ENCODE measurements at regions not wholly inside any gene's neighbourhood (a gene's known extent, or its start where the extent isn't known, plus 50 kb on each side); places are given as distances from the start of the nearest gene placed in this dataset.
"Not testable (repeated sequence)": the region's sequence is repeated elsewhere in the genome, so short reads cannot be mapped to it uniquely, and the experiment has no call there.

- Mint-ChIP-seq H3K4me3 (no peak overlapping the region), H3K27ac (no peak overlapping the region), H3K36me3 (no peaks in the 10 kb centered on the region), H3K27me3 (peaks cover 16% of the 10 kb centered on the region), H3K9me3 (peaks cover 6% of the 10 kb centered on the region), H3K4me1 (no peaks in the 10 kb centered on the region)
- ATAC-seq (ENCODE audit: low read depth) (no peak), DNase-seq (ENCODE audit: low spot score in 2 of 2) (no peak)
Measured at GRCh38 chr6:16999491-17000436, 102.1 kb upstream of the STMND1 start.

- DNase-seq (ENCODE audit: low spot score in 2 of 2) = no peak
- Mint-ChIP-seq H3K27me3 (peaks cover 17% of the 10 kb centered on the region), H3K4me1 (no peaks in the 10 kb centered on the region), H3K27ac (no peak overlapping the region), H3K4me3 (no peak overlapping the region), H3K9me3 (peaks cover 6% of the 10 kb centered on the region), H3K36me3 (no peaks in the 10 kb centered on the region)
- no peak for ATAC-seq (ENCODE audit: low read depth)
Measured at GRCh38 chr6:16998461-16998860, 103.4 kb upstream of the STMND1 start.

DNA sequence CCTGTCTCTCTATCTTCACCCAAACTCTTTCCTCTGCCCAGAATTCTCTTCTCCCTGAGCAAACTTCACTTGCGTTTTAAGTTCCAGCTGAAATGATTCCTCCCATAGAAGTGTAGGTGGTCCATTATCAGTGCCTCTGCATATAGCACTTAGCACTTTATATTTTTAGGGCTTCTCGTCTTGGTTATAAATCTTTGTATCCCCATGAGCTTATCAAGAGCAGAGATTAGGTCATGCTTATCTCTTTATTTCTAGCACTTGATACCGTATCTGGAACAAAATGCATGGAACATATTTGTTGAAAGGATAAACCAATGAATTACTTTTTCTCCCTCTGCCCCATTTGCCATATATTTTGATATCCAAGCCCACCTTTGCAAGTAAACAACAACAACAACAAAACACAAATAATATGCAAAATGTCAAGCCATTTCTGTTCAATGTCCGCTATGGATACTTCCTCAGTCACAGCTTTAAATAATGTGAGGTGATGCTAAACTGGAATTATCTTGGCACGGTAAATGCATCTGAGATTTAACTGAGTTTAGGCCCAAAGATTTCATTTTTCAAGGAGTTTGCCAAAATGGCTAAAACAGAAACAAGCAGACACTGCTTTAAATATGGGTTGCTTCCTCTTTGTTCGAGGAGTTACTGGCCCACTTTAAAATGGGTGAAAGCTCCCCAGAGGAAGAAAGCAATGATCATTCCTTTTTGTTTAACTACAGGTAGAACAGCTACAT lies 106.2 kb upstream of the STMND1 start:
- peaks cover 7% of the 10 kb centered on the region for H3K9me3 Mint-ChIP-seq
- ATAC-seq (ENCODE audit: low read depth) = no peak
- no peak for DNase-seq (ENCODE audit: low spot score in 2 of 2)
- H3K27ac Mint-ChIP-seq = no peak overlapping the region
- H3K27me3 Mint-ChIP-seq = peaks cover 13% of the 10 kb centered on the region
- no peaks in the 10 kb centered on the region for H3K36me3 Mint-ChIP-seq
- no peaks in the 10 kb centered on the region for H3K4me1 Mint-ChIP-seq
- no peak overlapping the region for H3K4me3 Mint-ChIP-seq

GRCh38 chr6:16993396-16993795 lies 108.5 kb upstream of the STMND1 start:
- DNase-seq (ENCODE audit: low spot score in 2 of 2) = no peak
- Mint-ChIP-seq H3K27ac (no peak overlapping the region), H3K4me1 (no peaks in the 10 kb centered on the region), H3K4me3 (no peak overlapping the region), H3K9me3 (peaks cover 12% of the 10 kb centered on the region), H3K27me3 (peaks cover 8% of the 10 kb centered on the region), H3K36me3 (peaks cover 2% of the 10 kb centered on the region)
- ATAC-seq (ENCODE audit: low read depth) = no peak

DNA sequence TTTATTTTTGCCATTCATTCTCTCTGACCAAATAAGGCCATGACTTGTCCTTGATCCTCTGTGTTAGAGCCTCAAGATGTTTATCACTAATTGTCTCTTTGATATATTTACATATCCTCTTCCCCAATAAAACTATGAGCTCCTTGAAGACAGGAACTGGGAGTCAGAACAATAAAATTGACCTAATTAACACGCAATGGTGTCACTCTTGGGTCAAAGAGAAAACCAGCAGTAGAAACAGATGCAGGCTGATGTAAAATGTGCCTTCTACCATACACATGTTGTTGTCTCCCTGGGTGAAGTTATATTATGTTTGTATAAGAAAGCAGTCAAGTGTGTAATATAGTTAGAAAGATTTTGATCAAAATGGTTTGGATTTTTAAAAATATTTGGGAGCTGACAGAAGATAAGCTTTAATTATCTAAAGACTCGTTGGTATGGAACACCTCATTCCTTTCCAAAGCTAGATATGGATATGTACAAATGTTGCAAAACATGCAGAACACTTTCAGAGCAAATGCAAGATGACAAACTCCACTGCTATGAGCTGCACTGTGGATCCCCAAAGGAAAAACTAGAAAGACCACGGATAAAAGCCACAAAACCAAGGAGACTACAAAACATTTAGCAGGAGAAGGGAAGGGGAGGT lies 109.7 kb upstream of the STMND1 start:
- H3K27me3 Mint-ChIP-seq = peaks cover 5% of the 10 kb centered on the region
- ATAC-seq (ENCODE audit: low read depth) (no peak), DNase-seq (ENCODE audit: low spot score in 2 of 2) (no peak)
- H3K36me3 Mint-ChIP-seq = peaks cover 2% of the 10 kb centered on the region
- H3K4me1 Mint-ChIP-seq = no peaks in the 10 kb centered on the region
- H3K4me3 Mint-ChIP-seq = no peak overlapping the region
- H3K9me3 Mint-ChIP-seq = peaks cover 15% of the 10 kb centered on the region
- no peak overlapping the region for H3K27ac Mint-ChIP-seq

DNA sequence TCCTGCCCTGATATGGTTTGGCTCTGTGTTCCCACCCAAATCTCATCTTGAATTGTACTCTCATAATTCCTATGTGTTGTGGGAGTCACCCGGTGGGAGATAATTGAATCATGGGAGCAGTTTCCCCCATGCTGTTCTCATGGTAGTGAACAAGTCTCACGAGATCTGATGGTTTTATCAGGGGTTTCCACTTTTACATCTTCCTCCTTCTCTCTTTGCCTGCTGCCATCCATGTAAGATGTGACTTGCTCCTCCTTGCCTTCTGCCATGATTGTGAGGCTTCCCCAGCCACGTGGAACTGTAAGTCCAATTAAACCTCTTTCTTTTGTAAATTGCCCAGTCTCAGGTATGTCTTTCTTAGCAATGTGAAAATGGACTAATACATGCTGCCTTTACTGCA lies 111.9 kb upstream of the STMND1 start:
- ATAC-seq (ENCODE audit: low read depth); H3K4me3 Mint-ChIP-seq; H3K4me1 Mint-ChIP-seq; DNase-seq (ENCODE audit: low spot score in 2 of 2); H3K36me3 Mint-ChIP-seq; H3K27ac Mint-ChIP-seq: not testable (repeated sequence)
- H3K9me3 Mint-ChIP-seq = peaks cover 12% of the 10 kb centered on the region
- H3K27me3 Mint-ChIP-seq = peaks cover 11% of the 10 kb centered on the region

DNA sequence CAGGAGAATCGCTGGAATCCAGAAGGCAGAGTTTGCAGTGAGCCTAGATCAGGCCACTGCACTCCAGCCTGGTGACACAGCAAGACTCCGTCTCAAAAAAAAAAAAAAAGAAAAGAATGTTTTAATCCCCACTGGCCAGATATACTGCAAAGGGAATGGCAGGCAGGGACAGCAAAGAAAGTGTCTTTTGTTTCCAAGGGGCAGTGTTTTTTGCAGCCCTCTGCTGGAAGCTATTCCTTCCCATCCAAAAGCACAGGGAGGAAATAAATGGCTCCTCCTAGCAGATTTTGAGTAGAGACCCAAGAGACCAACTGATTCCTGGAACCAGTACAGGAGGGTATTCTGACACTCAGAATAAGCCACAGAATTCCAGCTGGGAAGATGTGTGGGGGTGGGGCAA lies 112.5 kb upstream of the STMND1 start:
- peaks cover 2% of the 10 kb centered on the region for H3K36me3 Mint-ChIP-seq
- no peaks in the 10 kb centered on the region for H3K4me1 Mint-ChIP-seq

DNA sequence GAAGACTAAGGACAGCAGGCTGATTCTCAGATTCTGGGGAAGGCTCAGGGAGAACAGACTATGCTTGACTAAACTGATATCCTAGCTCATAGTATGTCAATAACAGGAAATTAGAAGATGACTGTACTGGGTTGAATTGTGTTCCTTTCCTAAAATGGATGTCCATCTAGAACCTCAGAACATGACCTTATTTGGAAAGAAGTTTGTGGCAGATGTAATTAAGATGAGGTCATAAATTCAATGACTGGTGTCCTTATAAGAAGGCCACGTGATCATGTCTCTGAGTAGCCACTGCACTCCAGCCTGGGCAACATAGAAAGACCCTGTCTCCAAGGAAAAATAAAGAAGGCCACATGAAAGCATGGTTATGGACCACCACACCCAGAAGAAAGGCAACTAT lies 113.9 kb upstream of the STMND1 start:
- no peak for ATAC-seq (ENCODE audit: low read depth)
- no peaks in the 10 kb centered on the region for H3K4me1 Mint-ChIP-seq
- H3K27me3 Mint-ChIP-seq = peaks cover 14% of the 10 kb centered on the region

More for the DNA sequence above, 112.5 kb upstream of the STMND1 start:
- Mint-ChIP-seq H3K9me3 (peaks cover 11% of the 10 kb centered on the region), H3K27ac (no peak overlapping the region), H3K27me3 (peaks cover 14% of the 10 kb centered on the region), H3K4me3 (no peak overlapping the region)
- DNase-seq (ENCODE audit: low spot score in 2 of 2) = no peak
- no peak for ATAC-seq (ENCODE audit: low read depth)

DNA sequence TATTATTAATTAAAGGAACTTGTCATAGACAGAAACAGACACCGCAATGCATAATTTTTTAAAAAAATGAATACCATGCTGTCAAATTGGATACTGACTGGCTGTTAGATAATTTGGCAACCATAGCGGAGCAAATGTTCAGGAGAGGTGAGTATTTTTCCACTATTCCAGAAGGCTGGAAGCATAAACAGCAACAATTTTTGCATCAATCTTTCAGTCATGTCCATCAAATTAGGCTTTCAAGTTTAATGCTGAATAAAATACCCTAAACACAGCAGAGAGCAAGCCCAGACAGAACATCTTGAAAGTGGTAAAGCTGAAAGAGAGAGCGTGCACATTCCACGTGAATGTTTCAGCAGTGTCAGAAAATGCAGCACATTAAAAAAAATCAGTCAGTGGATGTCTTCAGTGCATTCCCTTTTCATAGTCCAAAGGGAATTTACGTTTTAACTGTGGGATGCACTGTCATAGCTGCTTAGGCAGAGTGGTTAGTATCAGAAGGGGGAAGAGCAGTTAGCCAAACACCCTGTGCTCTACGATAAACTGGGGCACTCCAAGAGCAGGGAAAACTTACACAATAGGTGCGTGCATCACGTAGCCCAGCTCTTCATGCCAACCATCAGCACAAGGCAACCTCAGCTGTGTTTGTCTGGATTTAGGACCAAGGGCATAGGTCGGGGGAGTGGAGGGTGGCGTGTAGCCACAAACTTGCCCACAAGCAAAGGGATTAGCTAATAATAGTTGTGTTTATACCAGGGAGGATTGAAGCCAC lies 116.2 kb upstream of the STMND1 start:
- Mint-ChIP-seq H3K9me3 (peaks cover 10% of the 10 kb centered on the region), H3K4me1 (no peaks in the 10 kb centered on the region), H3K27ac (no peak overlapping the region), H3K36me3 (peaks cover 2% of the 10 kb centered on the region), H3K4me3 (no peak overlapping the region), H3K27me3 (peaks cover 16% of the 10 kb centered on the region)
- no peak for ATAC-seq (ENCODE audit: low read depth)
- DNase-seq (ENCODE audit: low spot score in 2 of 2) = no peak

More for the DNA sequence above, 113.9 kb upstream of the STMND1 start:
- Mint-ChIP-seq H3K27ac (no peak overlapping the region), H3K4me3 (no peak overlapping the region), H3K9me3 (peaks cover 11% of the 10 kb centered on the region), H3K36me3 (peaks cover 2% of the 10 kb centered on the region)
- no peak for DNase-seq (ENCODE audit: low spot score in 2 of 2)

- no peak for ATAC-seq (ENCODE audit: low read depth)
Measured at GRCh38 chr6:16982807-16983206, 119.0 kb upstream of the STMND1 start.

GRCh38 chr6:16979677-16980370 lies 122.0 kb upstream of the STMND1 start:
- Mint-ChIP-seq H3K27me3 (peaks cover 25% of the 10 kb centered on the region), H3K36me3 (no peaks in the 10 kb centered on the region), H3K27ac (no peak overlapping the region), H3K4me1 (no peaks in the 10 kb centered on the region), H3K9me3 (no peaks in the 10 kb centered on the region), H3K4me3 (no peak overlapping the region)
- ATAC-seq (ENCODE audit: low read depth) (no peak), DNase-seq (ENCODE audit: low spot score in 2 of 2) (no peak)

More at GRCh38 chr6:16982807-16983206, 119.0 kb upstream of the STMND1 start:
- no peak overlapping the region for H3K27ac Mint-ChIP-seq
- no peak overlapping the region for H3K4me3 Mint-ChIP-seq
- H3K9me3 Mint-ChIP-seq = no peaks in the 10 kb centered on the region
- no peaks in the 10 kb centered on the region for H3K36me3 Mint-ChIP-seq
- peaks cover 28% of the 10 kb centered on the region for H3K27me3 Mint-ChIP-seq
- no peaks in the 10 kb centered on the region for H3K4me1 Mint-ChIP-seq
- no peak for DNase-seq (ENCODE audit: low spot score in 2 of 2)

DNA sequence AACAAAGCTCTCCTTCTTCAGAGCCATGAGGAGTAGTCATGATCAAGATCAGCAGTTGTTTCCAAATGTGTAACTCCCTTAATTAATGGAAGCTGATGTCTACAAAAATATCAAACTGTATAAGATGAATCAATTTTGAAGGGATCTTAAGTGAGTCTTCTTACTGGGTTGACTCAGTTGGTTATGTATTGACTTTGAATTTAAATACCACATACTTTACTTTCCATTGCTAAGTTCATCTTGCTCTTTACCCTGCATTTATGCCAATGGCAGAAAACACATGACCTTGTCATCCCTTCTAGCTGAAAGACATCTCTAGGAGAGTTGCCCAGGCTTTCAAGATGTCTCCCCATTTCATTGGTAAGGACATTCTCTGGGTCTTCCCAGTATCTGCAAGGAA lies 123.2 kb upstream of the STMND1 start:
- no peaks in the 10 kb centered on the region for H3K4me1 Mint-ChIP-seq
- no peak overlapping the region for H3K27ac Mint-ChIP-seq
- no peaks in the 10 kb centered on the region for H3K9me3 Mint-ChIP-seq
- H3K4me3 Mint-ChIP-seq = no peak overlapping the region
- ATAC-seq (ENCODE audit: low read depth) = no peak
- H3K27me3 Mint-ChIP-seq = peaks cover 20% of the 10 kb centered on the region
- DNase-seq (ENCODE audit: low spot score in 2 of 2) = no peak
- no peaks in the 10 kb centered on the region for H3K36me3 Mint-ChIP-seq
